ENCODE measurements at regions not wholly inside any gene's neighbourhood (a gene's known extent, or its start where the extent isn't known, plus 50 kb on each side); places are given as distances from the start of the nearest gene placed in this dataset.

GRCh38 chr21:35139382-35139715 lies 90.2 kb upstream of the RUNX1 start:
- in situ Hi-C loops (cut with MboI; ENCODE audit: low sequenced_read_pairs), result no loop called here

GRCh38 chr21:35138665-35139381 lies 89.7 kb upstream of the RUNX1 start:
- in situ Hi-C loops (cut with MboI; ENCODE audit: low sequenced_read_pairs), result no loop called here

GRCh38 chr21:35136586-35137219 lies 87.6 kb upstream of the RUNX1 start:
- in situ Hi-C loops (cut with MboI; ENCODE audit: low sequenced_read_pairs), result no loop called here

GRCh38 chr21:35136106-35136505 lies 87.0 kb upstream of the RUNX1 start:
- in situ Hi-C loops (cut with MboI; ENCODE audit: low sequenced_read_pairs), result no loop called here

GRCh38 chr21:35135481-35135880 lies 86.4 kb upstream of the RUNX1 start:
- in situ Hi-C loops (cut with MboI; ENCODE audit: low sequenced_read_pairs), result no loop called here

GRCh38 chr21:35134309-35134708 lies 85.2 kb upstream of the RUNX1 start:
- in situ Hi-C loops (cut with MboI; ENCODE audit: low sequenced_read_pairs), result no loop called here

GRCh38 chr21:35128536-35128935 lies 79.4 kb upstream of the RUNX1 start:
- in situ Hi-C loops (cut with MboI; ENCODE audit: low sequenced_read_pairs), result no loop called here

GRCh38 chr21:35127851-35128250 lies 78.7 kb upstream of the RUNX1 start:
- in situ Hi-C loops (cut with MboI; ENCODE audit: low sequenced_read_pairs), result no loop called here

- in situ Hi-C loops (cut with MboI; ENCODE audit: low sequenced_read_pairs), result no loop called here
Observed at GRCh38 chr21:35127026-35127425, 77.9 kb upstream of the RUNX1 start.

- in situ Hi-C loops (cut with MboI; ENCODE audit: low sequenced_read_pairs), result no loop called here
Observed at GRCh38 chr21:35120631-35121180, 71.6 kb upstream of the RUNX1 start.

- in situ Hi-C loops (cut with MboI; ENCODE audit: low sequenced_read_pairs), result no loop called here
Observed at GRCh38 chr21:35119501-35120047, 70.5 kb upstream of the RUNX1 start.

- in situ Hi-C loops (cut with MboI; ENCODE audit: low sequenced_read_pairs), result no loop called here
Observed at GRCh38 chr21:35116777-35117176, 67.7 kb upstream of the RUNX1 start.

GRCh38 chr21:35113064-35113463 lies 64.0 kb upstream of the RUNX1 start:
- in situ Hi-C loops (cut with MboI; ENCODE audit: low sequenced_read_pairs), result no loop called here

- in situ Hi-C loops (cut with MboI; ENCODE audit: low sequenced_read_pairs), result no loop called here
Observed at GRCh38 chr21:35111321-35111930, 62.3 kb upstream of the RUNX1 start.

- in situ Hi-C loops (cut with MboI; ENCODE audit: low sequenced_read_pairs), result no loop called here
Observed at GRCh38 chr21:35108887-35109286, 59.8 kb upstream of the RUNX1 start.

GRCh38 chr21:35107520-35107919 lies 58.4 kb upstream of the RUNX1 start:
- in situ Hi-C loops (cut with MboI; ENCODE audit: low sequenced_read_pairs), result no loop called here

GRCh38 chr21:35106246-35106835 lies 57.2 kb upstream of the RUNX1 start:
- in situ Hi-C loops (cut with MboI; ENCODE audit: low sequenced_read_pairs), result no loop called here

GRCh38 chr21:35102488-35103371 lies 53.6 kb upstream of the RUNX1 start:
- in situ Hi-C loops (cut with MboI; ENCODE audit: low sequenced_read_pairs), result no loop called here

GRCh38 chr21:35100349-35100811 lies 51.3 kb upstream of the RUNX1 start:
- in situ Hi-C loops (cut with MboI; ENCODE audit: low sequenced_read_pairs), result no loop called here

GRCh38 chr21:35099310-35099709 lies 50.2 kb upstream of the RUNX1 start:
- in situ Hi-C loops (cut with MboI; ENCODE audit: low sequenced_read_pairs), result no loop called here
